GM12875 (cell line): ENCODE measurements at regions not wholly inside any gene's neighbourhood (a gene's known extent, or its start where the extent isn't known, plus 50 kb on each side); places are given as distances from the start of the nearest gene placed in this dataset.
"Not testable (repeated sequence)": the region's sequence is repeated elsewhere in the genome, so short reads cannot be mapped to it uniquely, and the experiment has no call there.

Source experiments
- H3K4me3 ChIP-seq: one replicate; pipeline ENCODE4 v1.5.1; 2011; ENCODE audit warnings: low read depth, low read length, control low read depth
- CTCF ChIP-seq: IDR thresholded peaks from 2 replicates; pipeline ENCODE4 v1.5.1; 2011; ENCODE audit warnings: low read depth, mild to moderate bottlenecking, control low read depth, inconsistent platforms, low read length, moderate library complexity, borderline replicate concordance; ENCODE audit not compliant: insufficient read depth

- TF ChIP-seq CTCF = no peak
Observed at GRCh38 chr18:70554854-70555445, 266.1 kb downstream of the SOCS6 start.

GRCh38 chr18:70553936-70554260, 265.1 kb downstream of the SOCS6 start:
- no peak for TF ChIP-seq CTCF
- no peak overlapping the region for H3K4me3 ChIP-seq

More at GRCh38 chr18:70554854-70555445, 266.1 kb downstream of the SOCS6 start:
- no peak overlapping the region for H3K4me3 ChIP-seq

GRCh38 chr18:70553245-70553935, 264.5 kb downstream of the SOCS6 start:
- H3K4me3 ChIP-seq = no peak overlapping the region
- no peak for TF ChIP-seq CTCF

GRCh38 chr18:70536370-70537062, 247.7 kb downstream of the SOCS6 start:
- no peak overlapping the region for H3K4me3 ChIP-seq
- TF ChIP-seq CTCF = no peak

- no peak for TF ChIP-seq CTCF
- no peak overlapping the region for H3K4me3 ChIP-seq
Observed at GRCh38 chr18:70535041-70535440, 246.2 kb downstream of the SOCS6 start.

- H3K4me3 ChIP-seq = not testable (repeated sequence)
Observed at GRCh38 chr18:70525322-70525721, 236.5 kb downstream of the SOCS6 start.

- no peak overlapping the region for H3K4me3 ChIP-seq
- no peak for TF ChIP-seq CTCF
Observed at GRCh38 chr18:70523792-70524182, 234.9 kb downstream of the SOCS6 start.
